HepG2 (cell line): ENCODE measurements at regions not wholly inside any gene's neighbourhood (a gene's known extent, or its start where the extent isn't known, plus 50 kb on each side); places are given as distances from the start of the nearest gene placed in this dataset.
A peak's percentile ranks its signal among the peaks of the same experiment; 100 is the strongest.

Source experiments
- ATAC-seq: fragments of 200-7000 bp; cut with Tn5 transposase; 3 replicates; pipeline ENCODE4 v1.9.1; 2020; ENCODE audit warnings: mild to moderate bottlenecking, moderate library complexity
- BruUV-seq: library from RNA; stranded (reverse); fragments of 400-500 nt; replicated peaks from 2 replicates; lab custom pipeline; 2021; lab: Mats Ljungman, UMichigan
- CTCF ChIA-PET: fragments of 300-600 bp; formaldehyde crosslinking; extraction: SDS; loops from one replicate; lab custom pipeline; 2021; ENCODE audit warnings: low total read pairs, inconsistent platforms, low intra/inter-chr PET ratio; lab: Yijun Ruan, JAX
- POLR2A ChIA-PET: fragments of 350-600 bp; sonication (Branson Sonifier 250); formaldehyde crosslinking; loops from one replicate; lab custom pipeline; 2020; ENCODE audit warnings: antibody characterized with exemption, inconsistent platforms; lab: Yijun Ruan, JAX
- DNase-seq: peaks from one replicate; pipeline ENCODE4 v3.0.0-alpha.2; 2015; ENCODE audit warnings: low spot score
- FAIRE-seq: peaks from 3 replicates; lab custom pipeline; 2011; peaks lifted over from hg19 to GRCh38; lab: Jason Lieb, UNC
- H2AFZ ChIP-seq: one replicate; pipeline ENCODE4 v1.6.1; 2011; ENCODE audit warnings: low read length, inconsistent platforms
- H3K27ac ChIP-seq: fragments of 300-600 bp; 3 replicates; pipeline ENCODE4 v1.8.0; 2011; ENCODE audit warnings: mixed run types, mild to moderate bottlenecking, mixed read lengths, low read length, inconsistent platforms; ENCODE audit not compliant: insufficient read depth; ENCODE audit errors: extremely low read length
- H3K27me3 ChIP-seq, 2 experiments: fragments of 200-600 bp in 1 of 2; 2 replicates in 1 of 2; 3 replicates in 1 of 2; pipeline versions ENCODE4 v1.6.0 to v1.8.0; 2011; ENCODE audit warnings: low read length in 2 of 2, mild to moderate bottlenecking in 2 of 2, moderate library complexity in 2 of 2, inconsistent platforms in 1 of 2; ENCODE audit not compliant: insufficient read depth in 2 of 2, control insufficient read depth in 1 of 2
- H3K36me3 ChIP-seq, 2 experiments: fragments of 200-600 bp in 1 of 2; replicated peaks in 1 of 2; 2 replicates in 1 of 2; 3 replicates in 1 of 2; pipeline versions ENCODE4 v1.5.1 to v1.8.0; 2011; ENCODE audit warnings: low read length in 2 of 2, inconsistent platforms in 1 of 2; ENCODE audit not compliant: insufficient read depth in 2 of 2, control insufficient read depth in 1 of 2
- H3K4me1 ChIP-seq: 2 replicates; pipeline ENCODE4 v1.5.1; 2012; ENCODE audit warnings: low read length, inconsistent platforms; ENCODE audit not compliant: insufficient read depth
- H3K4me2 ChIP-seq: 2 replicates; pipeline ENCODE4 v1.6.0; 2011; ENCODE audit warnings: low read depth, low read length, inconsistent platforms
- H3K4me3 ChIP-seq, 3 experiments: fragments of 200-600 bp in 1 of 3; sonication (generic), shearing (Covaris generic) in 1 of 3; replicated peaks in 1 of 3; 2 replicates each; pipeline ENCODE4 v1.5.1; 2011 to 2016; ENCODE audit warnings: low read length in 3 of 3, inconsistent platforms in 2 of 3, low read depth in 2 of 3, mild to moderate bottlenecking in 2 of 3, control low read depth in 1 of 3, mixed read lengths in 1 of 3; ENCODE audit not compliant: insufficient read depth in 1 of 3
- H3K79me2 ChIP-seq: one replicate; pipeline ENCODE4 v1.6.1; 2011; ENCODE audit warnings: low read length, inconsistent platforms; ENCODE audit not compliant: insufficient read depth
- H3K9ac ChIP-seq: 2 replicates; pipeline ENCODE4 v1.6.0; 2011; ENCODE audit warnings: mild to moderate bottlenecking, low read depth, low read length, inconsistent platforms; ENCODE audit not compliant: insufficient read depth
- H3K9me3 ChIP-seq: 2 replicates; pipeline ENCODE4 v1.5.1; 2012; ENCODE audit warnings: mild to moderate bottlenecking, low read length
- H4K20me1 ChIP-seq: 2 replicates; pipeline ENCODE4 v1.6.0; 2011; ENCODE audit warnings: inconsistent platforms, mild to moderate bottlenecking, low read length, moderate library complexity; ENCODE audit not compliant: insufficient read depth
- CBX2 ChIP-seq, 2 experiments: fragments of 200-600 bp in 1 of 2; sonication (generic); formaldehyde crosslinking in 1 of 2; IDR thresholded peaks; 2 replicates each; pipeline versions ENCODE4 v1.7.0 to v1.8.1; 2018 to 2022; ENCODE audit warnings: low read depth in 2 of 2, low read length in 1 of 2, mild to moderate bottlenecking in 1 of 2, missing genetic modification reagents in 1 of 2
- CBX5 ChIP-seq: sonication (generic); formaldehyde crosslinking; IDR thresholded peaks from 2 replicates; pipeline ENCODE4 v1.4.0; 2020; ENCODE audit warnings: missing genetic modification reagents, borderline replicate concordance
- CENPX ChIP-seq: sonication (generic); formaldehyde crosslinking; IDR thresholded peaks from 2 replicates; pipeline ENCODE4 v1.9.0; 2021; ENCODE audit warnings: mild to moderate bottlenecking, missing genetic modification reagents, moderate library complexity
- E2F2 ChIP-seq: sonication (generic); formaldehyde crosslinking; IDR thresholded peaks from 2 replicates; pipeline ENCODE4 v1.4.0; 2020; ENCODE audit warnings: missing genetic modification reagents, borderline replicate concordance
- GABPA ChIP-seq, 2 experiments: IDR thresholded peaks; 2 replicates each; pipeline ENCODE4 v1.6.1; 2011 to 2016; ENCODE audit warnings: low read depth in 2 of 2, low read length in 1 of 2, missing biosample characterization in 1 of 2, missing genetic modification characterization in 1 of 2
- GLMP ChIP-seq: sonication (generic); formaldehyde crosslinking; IDR thresholded peaks from 2 replicates; pipeline ENCODE4 v1.9.0; 2021; ENCODE audit warnings: missing genetic modification reagents, mild to moderate bottlenecking, borderline replicate concordance
- MAFF ChIP-seq: IDR thresholded peaks from 2 replicates; pipeline ENCODE4 v1.6.1; 2011; ENCODE audit warnings: low read depth, low read length, improper control_type of control experiment
- MAFK ChIP-seq, 2 experiments: IDR thresholded peaks in 1 of 2; conservative IDR thresholded peaks in 1 of 2; 2 replicates each; pipeline ENCODE4 v1.6.1; 2011; ENCODE audit warnings: improper control_type of control experiment in 2 of 2, low read length in 2 of 2
- NFKBIZ ChIP-seq: IDR thresholded peaks from 2 replicates; pipeline ENCODE4 v1.6.1; 2018; ENCODE audit warnings: missing genetic modification reagents, missing compliant biosample characterization
- TEF ChIP-seq: sonication (generic); formaldehyde crosslinking; IDR thresholded peaks from 2 replicates; pipeline ENCODE4 v1.5.0; 2020; ENCODE audit warnings: missing genetic modification reagents
- ZBTB3 ChIP-seq: sonication (generic); formaldehyde crosslinking; IDR thresholded peaks from 2 replicates; pipeline ENCODE4 v1.4.0; 2020; ENCODE audit warnings: low read depth, mild to moderate bottlenecking, moderate library complexity, missing genetic modification reagents, borderline replicate concordance
- ZFP91 ChIP-seq: sonication (generic); formaldehyde crosslinking; IDR thresholded peaks from 2 replicates; pipeline ENCODE4 v1.9.0; 2022; ENCODE audit warnings: missing genetic modification reagents, mild to moderate bottlenecking, borderline replicate concordance
- WGBS: methylation state at CpG from one replicate; pipeline ENCODE4 v1.1.6; 2017; ENCODE audit warnings: low lambda C conversion rate; 5-methylcytosine and 5-hydroxymethylcytosine counted together
- in situ Hi-C: cut with HindIII; loops from 2 replicates; pipeline ENCODE4 v1.10.0; 2017; ENCODE audit warnings: low pct_unique_long_range_greater_than_20kb; ENCODE audit not compliant: extremely low pct_ligation_motif_present
- intact Hi-C: fragments of 100-400 bp; cut with micrococcal nuclease; formaldehyde crosslinking; loops from one replicate; pipeline ENCODE4 v1.10.0; 2022; ENCODE audit not compliant: unreplicated experiment

- DNase-seq, result no peak
- no peak overlapping the region for H2AFZ ChIP-seq
- WGBS, result 4% methylated on average over 3 of the region's 3 CpGs
- no peak overlapping the region for H3K4me2 ChIP-seq
- TF ChIP-seq MAFF, result peak; percentile 94
- no peak for TF ChIP-seq GABPA (IDR thresholded peaks at IDR 0.05; ENCODE audit: low read depth, low read length)
- TF ChIP-seq GABPA (CRISPR knock-in tag; IDR thresholded peaks at IDR 0.05; ENCODE audit: low read depth), result no peak
- TF ChIP-seq CENPX (CRISPR knock-in tag), result no peak
- TF ChIP-seq TEF (CRISPR knock-in tag), result no peak
- peak; percentile 90 to 96 for TF ChIP-seq MAFK (conservative IDR thresholded peaks at IDR 0.05 in 1 of 2, IDR thresholded peaks at IDR 0.05 in 1 of 2; ENCODE audit: low read length in 2 of 2)
- TF ChIP-seq, all 625 proteins: peak for 2
- no peak overlapping the region for H3K9ac ChIP-seq
- peaks cover 17% of the 10 kb centered on the region for H3K9me3 ChIP-seq
- H3K27me3 ChIP-seq, result no peaks in the 10 kb centered on the region
- intact Hi-C loops, result no loop called here
- CTCF ChIA-PET, result no interaction called here
- H3K4me3 ChIP-seq, result no peak overlapping the region
- no peaks in the 10 kb centered on the region for H3K36me3 ChIP-seq
- H3K4me1 ChIP-seq, result no peaks in the 10 kb centered on the region
- ATAC-seq (no peak), FAIRE-seq (no peak)
- H4K20me1 ChIP-seq, result no peaks in the 10 kb centered on the region
- in situ Hi-C loops, result no loop called here
- POLR2A ChIA-PET, result no interaction called here
- no TSS peak for BruUV-seq
- no peak overlapping the region for H3K27ac ChIP-seq
- H3K79me2 ChIP-seq, result no peaks in the 10 kb centered on the region
These were observed 1439.0 kb downstream of the CDH11 start for GRCh38 chr16:63682844-63683243.

GRCh38 chr16:63672493-63672892, 1449.4 kb downstream of the CDH11 start:
- no peaks in the 10 kb centered on the region for H4K20me1 ChIP-seq
- H3K27me3 ChIP-seq, result no peaks in the 10 kb centered on the region
- no peak overlapping the region for H3K4me3 ChIP-seq
- H3K9ac ChIP-seq, result no peak overlapping the region
- intact Hi-C loops, result no loop called here
- no peaks in the 10 kb centered on the region for H3K79me2 ChIP-seq
- ATAC-seq (no peak), DNase-seq (no peak), FAIRE-seq (no peak)
- H3K36me3 ChIP-seq, result no peaks in the 10 kb centered on the region
- no peak overlapping the region for H3K27ac ChIP-seq
- no peaks in the 10 kb centered on the region for H3K4me1 ChIP-seq
- H2AFZ ChIP-seq, result no peak overlapping the region
- BruUV-seq, result no TSS peak
- POLR2A ChIA-PET, result no interaction called here
- peaks cover 19% of the 10 kb centered on the region for H3K9me3 ChIP-seq
- in situ Hi-C loops, result no loop called here
- WGBS, result 10% methylated on average over 2 of the region's 2 CpGs
- CTCF ChIA-PET, result no interaction called here
- no peak overlapping the region for H3K4me2 ChIP-seq
- TF ChIP-seq ZBTB3 (no peak), GLMP (no peak), ZFP91 (CRISPR knock-in tag) (no peak), CBX5 (no peak), CBX2 (IDR thresholded peaks at IDR 0.05; ENCODE audit: low read depth, low read length) (no peak), CBX2 (CRISPR knock-in tag; IDR thresholded peaks at IDR 0.05; ENCODE audit: low read depth) (no peak), E2F2 (CRISPR knock-in tag) (no peak), NFKBIZ (CRISPR knock-in tag) (no peak)
